Trophoblast cell (in vitro differentiated cells and primary cell): ENCODE measurements at regions not wholly inside any gene's neighbourhood (a gene's known extent, or its start where the extent isn't known, plus 50 kb on each side); places are given as distances from the start of the nearest gene placed in this dataset.

Source experiments
- DNase-seq, 2 donors: peaks; one replicate each; pipeline ENCODE4 v3.0.0-alpha.2; 2016
- H2AFZ ChIP-seq: 2 replicates; pipeline ENCODE4 v1.6.1; 2013; ENCODE audit warnings: low read length, moderate library complexity, mild to moderate bottlenecking; ENCODE audit not compliant: insufficient read depth, poor library complexity
- H2AK5ac ChIP-seq: 2 replicates; pipeline ENCODE4 v1.6.1; 2013; ENCODE audit warnings: mild to moderate bottlenecking, low read length
- H2BK120ac ChIP-seq: 2 replicates; pipeline ENCODE4 v1.6.1; 2013; ENCODE audit warnings: low read length, mild to moderate bottlenecking, moderate library complexity; ENCODE audit not compliant: insufficient read depth, poor library complexity
- H2BK12ac ChIP-seq: 2 replicates; pipeline ENCODE4 v1.6.1; 2013; ENCODE audit warnings: mild to moderate bottlenecking, low read length, moderate library complexity
- H2BK5ac ChIP-seq: 2 replicates; pipeline ENCODE4 v1.6.1; 2013; ENCODE audit warnings: low read length, low read depth, moderate library complexity, mild to moderate bottlenecking; ENCODE audit not compliant: poor library complexity
- H3K14ac ChIP-seq: 2 replicates; pipeline ENCODE4 v1.6.1; 2013; ENCODE audit warnings: mild to moderate bottlenecking, low read length
- H3K18ac ChIP-seq: 2 replicates; pipeline ENCODE4 v1.6.1; 2013; ENCODE audit warnings: mild to moderate bottlenecking, low read length
- H3K23ac ChIP-seq: 2 replicates; pipeline ENCODE4 v1.6.1; 2013; ENCODE audit warnings: low read length
- H3K27ac ChIP-seq: 2 replicates; pipeline ENCODE4 v1.5.1; 2013; ENCODE audit warnings: low read depth, mild to moderate bottlenecking, inconsistent platforms, low read length, moderate library complexity
- H3K27me3 ChIP-seq: 2 replicates; pipeline ENCODE4 v1.6.1; 2013; ENCODE audit warnings: inconsistent platforms, mild to moderate bottlenecking, low read length, moderate library complexity; ENCODE audit not compliant: insufficient read depth
- H3K36me3 ChIP-seq, 2 experiments: 1 replicate in 1 of 2; 2 replicates in 1 of 2; pipeline ENCODE4 v1.6.1; 2013; ENCODE audit warnings: low read length in 2 of 2, mild to moderate bottlenecking in 2 of 2, moderate library complexity in 1 of 2; ENCODE audit not compliant: insufficient read depth in 2 of 2, control insufficient read depth in 1 of 2
- H3K4ac ChIP-seq: 2 replicates; pipeline ENCODE4 v1.6.1; 2013; ENCODE audit warnings: low read depth, mild to moderate bottlenecking, low read length, moderate library complexity
- H3K4me1 ChIP-seq, 2 experiments: 1 replicate in 1 of 2; 2 replicates in 1 of 2; pipeline ENCODE4 v1.6.1; 2013; ENCODE audit warnings: low read length in 2 of 2, mild to moderate bottlenecking in 2 of 2, moderate library complexity in 1 of 2; ENCODE audit not compliant: insufficient read depth in 2 of 2, control insufficient read depth in 1 of 2
- H3K4me2 ChIP-seq: 2 replicates; pipeline ENCODE4 v1.6.1; 2013; ENCODE audit warnings: inconsistent platforms, mild to moderate bottlenecking, low read length, moderate library complexity
- H3K4me3 ChIP-seq: 2 replicates; pipeline ENCODE4 v1.5.1; 2013; ENCODE audit warnings: mild to moderate bottlenecking, low read depth, low read length, inconsistent platforms
- H3K79me1 ChIP-seq: one replicate; pipeline ENCODE4 v1.6.1; 2013; ENCODE audit warnings: low read length
- H3K79me2 ChIP-seq: 2 replicates; pipeline ENCODE4 v1.6.1; 2013; ENCODE audit warnings: low read length, mild to moderate bottlenecking; ENCODE audit not compliant: control insufficient read depth, insufficient read depth, poor library complexity
- H3K9ac ChIP-seq: 2 replicates; pipeline ENCODE4 v1.6.1; 2013; ENCODE audit warnings: mild to moderate bottlenecking, low read length
- H3K9me3 ChIP-seq: 2 replicates; pipeline ENCODE4 v1.6.1; 2013; ENCODE audit warnings: low read depth, mild to moderate bottlenecking, control low read depth, inconsistent platforms, low read length; ENCODE audit not compliant: insufficient read depth
- H4K12ac ChIP-seq: 2 replicates; pipeline ENCODE4 v1.6.1; 2013; ENCODE audit warnings: low read depth, mild to moderate bottlenecking, low read length, moderate library complexity
- H4K8ac ChIP-seq: 2 replicates; pipeline ENCODE4 v1.6.1; 2013; ENCODE audit warnings: low read depth, mild to moderate bottlenecking, low read length, moderate library complexity
- H4K91ac ChIP-seq: one replicate; pipeline ENCODE4 v1.6.1; 2013; ENCODE audit warnings: low read depth, mild to moderate bottlenecking, low read length, moderate library complexity
- WGBS: extraction: QIAGEN DNeasy Blood & Tissue Kit; methylation state at CpG from one replicate; pipeline ENCODE4 v1.1.7; 2013; ENCODE audit warnings: missing lambda C conversion rate; ENCODE audit not compliant: insufficient read length, insufficient coverage; ENCODE audit errors: extremely low coverage; 5-methylcytosine and 5-hydroxymethylcytosine counted together

DNA sequence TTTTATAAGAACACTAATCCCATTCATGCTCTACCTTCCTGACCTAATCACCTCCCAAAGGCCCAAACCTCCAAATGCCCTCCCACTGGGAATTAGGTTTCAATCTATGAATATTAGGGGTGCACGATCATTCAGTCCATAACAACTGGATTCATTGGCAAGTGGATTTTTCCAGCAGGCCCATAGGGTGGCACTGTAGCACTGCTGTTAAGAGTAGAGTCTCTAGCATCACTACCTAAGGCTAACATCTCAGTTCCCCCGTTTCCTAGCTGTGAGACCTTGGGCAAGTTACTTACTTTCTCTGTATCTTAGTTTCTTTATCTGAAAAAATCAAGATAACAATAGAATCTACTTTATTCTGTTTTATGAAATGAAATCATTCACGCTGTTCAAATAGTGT lies 315.8 kb downstream of the STIM2 start:
- Histone ChIP-seq H2BK12ac (no peak overlapping the region), H3K9ac (no peak overlapping the region), H2BK120ac (no peak overlapping the region), H2BK5ac (no peak overlapping the region), H3K27ac (no peak overlapping the region), H3K14ac (no peak overlapping the region), H2AFZ (no peak overlapping the region), H3K9me3 (peaks cover 2% of the 10 kb centered on the region), H4K91ac (no peak overlapping the region), H3K79me1 (no peaks in the 10 kb centered on the region), H3K18ac (no peak overlapping the region), H3K27me3 (no peaks in the 10 kb centered on the region), H3K4me2 (no peak overlapping the region), H3K4me1 (no peaks in the 10 kb centered on the region), H4K12ac (no peak overlapping the region), H3K79me2 (no peaks in the 10 kb centered on the region), H4K8ac (no peak overlapping the region), H3K36me3 (no peaks in the 10 kb centered on the region), H3K4ac (no peak overlapping the region), H3K23ac (no peak overlapping the region), H2AK5ac (no peak overlapping the region), H3K4me3 (no peak overlapping the region)
- no CpG with 5 or more reads among the region's 3 CpGs for WGBS
- DNase-seq, result peak in 1 of 2 donors; percentile 9

- Histone ChIP-seq H3K79me2 (no peaks in the 10 kb centered on the region), H3K4ac (no peak overlapping the region), H3K36me3 (no peaks in the 10 kb centered on the region), H3K4me1 (no peaks in the 10 kb centered on the region), H3K4me3 (no peak overlapping the region), H4K91ac (no peak overlapping the region), H3K4me2 (no peak overlapping the region), H3K23ac (no peak overlapping the region), H3K27me3 (no peaks in the 10 kb centered on the region), H3K9me3 (no peaks in the 10 kb centered on the region), H2AFZ (no peak overlapping the region), H3K79me1 (no peaks in the 10 kb centered on the region), H3K14ac (no peak overlapping the region), H2BK120ac (no peak overlapping the region), H3K9ac (no peak overlapping the region), H2BK5ac (no peak overlapping the region), H3K18ac (no peak overlapping the region), H2AK5ac (no peak overlapping the region), H4K8ac (no peak overlapping the region), H3K27ac (no peak overlapping the region), H4K12ac (no peak overlapping the region), H2BK12ac (no peak overlapping the region)
- WGBS, result no CpG with 5 or more reads among the region's 2 CpGs
- no peak for DNase-seq
Observed at GRCh38 chr4:27176881-27177280, 316.2 kb downstream of the STIM2 start.

DNA sequence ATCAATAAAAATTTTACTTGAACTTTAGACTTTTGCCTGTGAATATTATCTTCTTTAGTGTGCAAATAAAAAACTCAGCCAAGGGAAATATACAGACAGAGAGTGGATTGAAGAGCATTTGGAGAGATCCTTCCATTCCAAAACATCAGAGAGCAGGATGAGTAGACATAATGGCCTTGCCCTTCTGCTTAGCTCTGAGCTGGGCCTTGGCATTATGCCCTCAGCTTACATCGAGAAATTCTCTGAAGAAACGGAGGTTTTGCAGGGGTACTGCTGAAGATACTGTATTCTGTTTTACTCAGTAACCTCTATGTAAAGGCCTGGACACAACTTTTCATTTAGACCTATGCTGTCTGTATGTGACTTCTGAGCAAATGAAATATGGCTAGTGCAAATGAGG lies 317.4 kb downstream of the STIM2 start:
- Histone ChIP-seq H3K27ac (no peak overlapping the region), H3K36me3 (no peaks in the 10 kb centered on the region), H2AK5ac (no peak overlapping the region), H4K12ac (no peak overlapping the region), H3K4me1 (no peaks in the 10 kb centered on the region), H3K9me3 (no peaks in the 10 kb centered on the region), H3K79me1 (no peaks in the 10 kb centered on the region), H3K79me2 (no peaks in the 10 kb centered on the region), H3K27me3 (no peaks in the 10 kb centered on the region), H3K18ac (no peak overlapping the region), H2BK5ac (no peak overlapping the region), H3K14ac (no peak overlapping the region), H4K91ac (no peak overlapping the region), H2BK120ac (no peak overlapping the region), H2AFZ (no peak overlapping the region), H3K4me3 (no peak overlapping the region), H3K4ac (no peak overlapping the region), H4K8ac (no peak overlapping the region), H3K23ac (no peak overlapping the region), H3K4me2 (no peak overlapping the region), H3K9ac (no peak overlapping the region), H2BK12ac (no peak overlapping the region)
- no CpG with 5 or more reads among the region's 2 CpGs for WGBS
- no peak for DNase-seq

GRCh38 chr4:27181693-27182092 lies 321.1 kb downstream of the STIM2 start:
- Histone ChIP-seq H3K27ac (no peak overlapping the region), H3K4me3 (no peak overlapping the region), H3K36me3 (no peaks in the 10 kb centered on the region), H3K4me1 (no peaks in the 10 kb centered on the region), H3K9me3 (no peaks in the 10 kb centered on the region), H4K91ac (no peak overlapping the region), H3K23ac (no peak overlapping the region), H4K12ac (no peak overlapping the region), H2AK5ac (no peak overlapping the region), H3K27me3 (no peaks in the 10 kb centered on the region), H2AFZ (no peak overlapping the region), H2BK12ac (no peak overlapping the region), H3K79me1 (no peaks in the 10 kb centered on the region), H3K14ac (no peak overlapping the region), H2BK5ac (no peak overlapping the region), H3K18ac (no peak overlapping the region), H3K4me2 (no peak overlapping the region), H3K4ac (no peak overlapping the region), H4K8ac (no peak overlapping the region), H3K79me2 (no peaks in the 10 kb centered on the region), H3K9ac (no peak overlapping the region), H2BK120ac (no peak overlapping the region)
- DNase-seq, result no peak
- WGBS, result no CpG with 5 or more reads among the region's 4 CpGs
